ENCODE measurements at regions not wholly inside any gene's neighbourhood (a gene's known extent, or its start where the extent isn't known, plus 50 kb on each side); places are given as distances from the start of the nearest gene placed in this dataset.

- no peak overlapping the region for H3K14ac ChIP-seq (ENCODE audit: low read length)
- no peak overlapping the region for H3K23ac ChIP-seq (ENCODE audit: low read length)
- peak overlapping the region; percentile 81 for H4K91ac ChIP-seq (ENCODE audit: low read depth, low read length)
- H4K8ac ChIP-seq (ENCODE audit: low read depth, low read length): peak overlapping the region; percentile 76
- H2BK120ac ChIP-seq (ENCODE audit: insufficient read depth, low read length, poor library complexity): peak overlapping the region; percentile 70
- H3K79me1 ChIP-seq (ENCODE audit: low read length): peaks cover 27% of the 10 kb centered on the region
- no peak overlapping the region for H3K18ac ChIP-seq (ENCODE audit: low read length)
- no peak overlapping the region for H3K27ac ChIP-seq (ENCODE audit: low read depth, low read length)
- no peaks in the 10 kb centered on the region for H3K27me3 ChIP-seq (ENCODE audit: insufficient read depth, low read length)
- no peak overlapping the region for H3K9ac ChIP-seq (ENCODE audit: low read length)
- H3K9me3 ChIP-seq (ENCODE audit: insufficient read depth, low read depth, low read length): peaks cover 4% of the 10 kb centered on the region
- H2BK5ac ChIP-seq (ENCODE audit: low read depth, low read length, poor library complexity): no peak overlapping the region
- DNase-seq: peak; percentile 94 to 95
- peak overlapping the region; percentile 50 for H2BK12ac ChIP-seq (ENCODE audit: low read length)
- WGBS (ENCODE audit: extremely low coverage, insufficient coverage, insufficient read length): no CpG with 5 or more reads among the region's 9 CpGs
- H3K4me2 ChIP-seq (ENCODE audit: low read length): no peak overlapping the region
- peaks cover 7% of the 10 kb centered on the region for H3K79me2 ChIP-seq (ENCODE audit: control insufficient read depth, insufficient read depth, low read length, poor library complexity)
- peak overlapping the region; percentile 25 for H3K4me3 ChIP-seq (ENCODE audit: low read depth, low read length)
- H3K4ac ChIP-seq (ENCODE audit: low read depth, low read length): no peak overlapping the region
- H2AK5ac ChIP-seq (ENCODE audit: low read length): peak overlapping the region; percentile 21
- H4K12ac ChIP-seq (ENCODE audit: low read depth, low read length): no peak overlapping the region
- H3K36me3 ChIP-seq (ENCODE audit: control insufficient read depth in 1 of 2, insufficient read depth in 2 of 2, low read length in 2 of 2): no peaks in the 10 kb centered on the region
- peaks cover 26 to 31% of the 10 kb centered on the region in 2 experiments for H3K4me1 ChIP-seq (ENCODE audit: control insufficient read depth in 1 of 2, insufficient read depth in 2 of 2, low read length in 2 of 2)
- H2AFZ ChIP-seq (ENCODE audit: insufficient read depth, low read length, poor library complexity): no peak overlapping the region
Measured at GRCh38 chr9:129380961-129381401, 202.9 kb upstream of the IER5L start.

GRCh38 chr9:129379886-129380285, 201.8 kb upstream of the IER5L start:
- H3K4me2 ChIP-seq (ENCODE audit: low read length): no peak overlapping the region
- no peak overlapping the region for H4K8ac ChIP-seq (ENCODE audit: low read depth, low read length)
- no peak overlapping the region for H4K91ac ChIP-seq (ENCODE audit: low read depth, low read length)
- no peak overlapping the region for H2BK5ac ChIP-seq (ENCODE audit: low read depth, low read length, poor library complexity)
- H4K12ac ChIP-seq (ENCODE audit: low read depth, low read length): no peak overlapping the region
- H3K27ac ChIP-seq (ENCODE audit: low read depth, low read length): no peak overlapping the region
- H3K4ac ChIP-seq (ENCODE audit: low read depth, low read length): no peak overlapping the region
- no peaks in the 10 kb centered on the region for H3K36me3 ChIP-seq (ENCODE audit: control insufficient read depth in 1 of 2, insufficient read depth in 2 of 2, low read length in 2 of 2)
- no peak overlapping the region for H3K4me3 ChIP-seq (ENCODE audit: low read depth, low read length)
- H2BK120ac ChIP-seq (ENCODE audit: insufficient read depth, low read length, poor library complexity): no peak overlapping the region
- peaks cover 26 to 31% of the 10 kb centered on the region in 2 experiments for H3K4me1 ChIP-seq (ENCODE audit: control insufficient read depth in 1 of 2, insufficient read depth in 2 of 2, low read length in 2 of 2)
- H2AFZ ChIP-seq (ENCODE audit: insufficient read depth, low read length, poor library complexity): no peak overlapping the region
- no peak overlapping the region for H3K18ac ChIP-seq (ENCODE audit: low read length)
- peaks cover 4% of the 10 kb centered on the region for H3K9me3 ChIP-seq (ENCODE audit: insufficient read depth, low read depth, low read length)
- no peak overlapping the region for H2AK5ac ChIP-seq (ENCODE audit: low read length)
- no peak overlapping the region for H3K9ac ChIP-seq (ENCODE audit: low read length)
- peaks cover 27% of the 10 kb centered on the region for H3K79me1 ChIP-seq (ENCODE audit: low read length)
- no peak overlapping the region for H2BK12ac ChIP-seq (ENCODE audit: low read length)
- peaks cover 7% of the 10 kb centered on the region for H3K79me2 ChIP-seq (ENCODE audit: control insufficient read depth, insufficient read depth, low read length, poor library complexity)
- H3K23ac ChIP-seq (ENCODE audit: low read length): no peak overlapping the region
- no peak overlapping the region for H3K14ac ChIP-seq (ENCODE audit: low read length)
- no peak for DNase-seq
- no CpG with 5 or more reads among the region's 8 CpGs for WGBS (ENCODE audit: extremely low coverage, insufficient coverage, insufficient read length)
- no peaks in the 10 kb centered on the region for H3K27me3 ChIP-seq (ENCODE audit: insufficient read depth, low read length)

- Histone ChIP-seq H3K4ac (ENCODE audit: low read depth, low read length) (no peak overlapping the region), H3K4me1 (ENCODE audit: control insufficient read depth in 1 of 2, insufficient read depth in 2 of 2, low read length in 2 of 2) (peaks cover 26 to 31% of the 10 kb centered on the region in 2 experiments), H3K36me3 (ENCODE audit: control insufficient read depth in 1 of 2, insufficient read depth in 2 of 2, low read length in 2 of 2) (no peaks in the 10 kb centered on the region), H4K91ac (ENCODE audit: low read depth, low read length) (no peak overlapping the region), H3K27ac (ENCODE audit: low read depth, low read length) (no peak overlapping the region), H3K9ac (ENCODE audit: low read length) (no peak overlapping the region), H3K23ac (ENCODE audit: low read length) (peak overlapping the region; percentile 70), H2AK5ac (ENCODE audit: low read length) (no peak overlapping the region), H3K4me2 (ENCODE audit: low read length) (no peak overlapping the region), H4K12ac (ENCODE audit: low read depth, low read length) (no peak overlapping the region), H2BK12ac (ENCODE audit: low read length) (no peak overlapping the region), H2AFZ (ENCODE audit: insufficient read depth, low read length, poor library complexity) (no peak overlapping the region), H3K18ac (ENCODE audit: low read length) (no peak overlapping the region), H3K79me2 (ENCODE audit: control insufficient read depth, insufficient read depth, low read length, poor library complexity) (peaks cover 7% of the 10 kb centered on the region), H3K14ac (ENCODE audit: low read length) (no peak overlapping the region), H3K9me3 (ENCODE audit: insufficient read depth, low read depth, low read length) (peaks cover 4% of the 10 kb centered on the region), H3K4me3 (ENCODE audit: low read depth, low read length) (peak overlapping the region; percentile 37), H4K8ac (ENCODE audit: low read depth, low read length) (no peak overlapping the region), H2BK120ac (ENCODE audit: insufficient read depth, low read length, poor library complexity) (no peak overlapping the region), H3K79me1 (ENCODE audit: low read length) (peaks cover 27% of the 10 kb centered on the region), H3K27me3 (ENCODE audit: insufficient read depth, low read length) (no peaks in the 10 kb centered on the region), H2BK5ac (ENCODE audit: low read depth, low read length, poor library complexity) (no peak overlapping the region)
- no CpG with 5 or more reads among the region's 16 CpGs for WGBS (ENCODE audit: extremely low coverage, insufficient coverage, insufficient read length)
- no peak for DNase-seq
Measured at GRCh38 chr9:129379181-129379836, 201.2 kb upstream of the IER5L start.

GRCh38 chr9:129377931-129378661, 200.0 kb upstream of the IER5L start:
- Histone ChIP-seq H3K79me1 (ENCODE audit: low read length) (peaks cover 17% of the 10 kb centered on the region), H3K23ac (ENCODE audit: low read length) (no peak overlapping the region), H3K4me3 (ENCODE audit: low read depth, low read length) (no peak overlapping the region), H2BK5ac (ENCODE audit: low read depth, low read length, poor library complexity) (no peak overlapping the region), H3K4ac (ENCODE audit: low read depth, low read length) (no peak overlapping the region), H4K8ac (ENCODE audit: low read depth, low read length) (no peak overlapping the region), H3K18ac (ENCODE audit: low read length) (no peak overlapping the region), H3K27ac (ENCODE audit: low read depth, low read length) (no peak overlapping the region), H3K27me3 (ENCODE audit: insufficient read depth, low read length) (no peaks in the 10 kb centered on the region), H2AK5ac (ENCODE audit: low read length) (no peak overlapping the region), H3K14ac (ENCODE audit: low read length) (no peak overlapping the region), H3K4me2 (ENCODE audit: low read length) (no peak overlapping the region), H2BK12ac (ENCODE audit: low read length) (no peak overlapping the region), H3K79me2 (ENCODE audit: control insufficient read depth, insufficient read depth, low read length, poor library complexity) (peaks cover 2% of the 10 kb centered on the region), H2AFZ (ENCODE audit: insufficient read depth, low read length, poor library complexity) (no peak overlapping the region), H4K12ac (ENCODE audit: low read depth, low read length) (no peak overlapping the region), H3K9ac (ENCODE audit: low read length) (no peak overlapping the region), H3K4me1 (ENCODE audit: control insufficient read depth in 1 of 2, insufficient read depth in 2 of 2, low read length in 2 of 2) (peaks cover 19 to 20% of the 10 kb centered on the region in 2 experiments), H4K91ac (ENCODE audit: low read depth, low read length) (no peak overlapping the region), H3K9me3 (ENCODE audit: insufficient read depth, low read depth, low read length) (peaks cover 4% of the 10 kb centered on the region), H2BK120ac (ENCODE audit: insufficient read depth, low read length, poor library complexity) (no peak overlapping the region), H3K36me3 (ENCODE audit: control insufficient read depth in 1 of 2, insufficient read depth in 2 of 2, low read length in 2 of 2) (no peaks in the 10 kb centered on the region)
- no CpG with 5 or more reads among the region's 28 CpGs for WGBS (ENCODE audit: extremely low coverage, insufficient coverage, insufficient read length)
- DNase-seq: no peak
